HG03196 (cell line): ENCODE measurements at regions not wholly inside any gene's neighbourhood (a gene's known extent, or its start where the extent isn't known, plus 50 kb on each side); places are given as distances from the start of the nearest gene placed in this dataset.
"Not testable (repeated sequence)": the region's sequence is repeated elsewhere in the genome, so short reads cannot be mapped to it uniquely, and the experiment has no call there.

Source experiments
- ATAC-seq: cut with Tn5 transposase; IDR thresholded peaks from one replicate; pipeline ENCODE4 v1.9.1; 2021; ENCODE audit not compliant: unreplicated experiment

DNA sequence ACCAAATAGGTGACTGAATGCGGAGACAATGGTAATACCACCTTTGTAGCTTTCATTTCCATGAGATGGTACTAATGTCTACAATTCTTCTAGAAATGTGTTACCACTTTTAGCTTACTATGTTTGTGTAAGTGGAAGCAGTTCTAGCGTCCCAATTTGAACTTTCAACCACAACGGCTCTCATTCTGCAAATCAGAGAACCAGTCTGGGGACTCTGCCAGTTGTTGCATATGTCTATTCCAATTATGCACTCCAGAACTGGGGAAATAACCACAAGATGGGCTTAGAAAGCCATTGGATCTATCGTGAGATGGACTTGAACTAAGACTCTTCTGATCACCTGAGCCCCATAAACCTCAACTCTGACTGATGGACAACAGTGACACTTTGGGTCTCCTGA, 862.3 kb downstream of the SLITRK1 start:
- no peak for ATAC-seq

- no peak for ATAC-seq
These were observed 872.3 kb downstream of the SLITRK1 start for GRCh38 chr13:83009987-83010386.

DNA sequence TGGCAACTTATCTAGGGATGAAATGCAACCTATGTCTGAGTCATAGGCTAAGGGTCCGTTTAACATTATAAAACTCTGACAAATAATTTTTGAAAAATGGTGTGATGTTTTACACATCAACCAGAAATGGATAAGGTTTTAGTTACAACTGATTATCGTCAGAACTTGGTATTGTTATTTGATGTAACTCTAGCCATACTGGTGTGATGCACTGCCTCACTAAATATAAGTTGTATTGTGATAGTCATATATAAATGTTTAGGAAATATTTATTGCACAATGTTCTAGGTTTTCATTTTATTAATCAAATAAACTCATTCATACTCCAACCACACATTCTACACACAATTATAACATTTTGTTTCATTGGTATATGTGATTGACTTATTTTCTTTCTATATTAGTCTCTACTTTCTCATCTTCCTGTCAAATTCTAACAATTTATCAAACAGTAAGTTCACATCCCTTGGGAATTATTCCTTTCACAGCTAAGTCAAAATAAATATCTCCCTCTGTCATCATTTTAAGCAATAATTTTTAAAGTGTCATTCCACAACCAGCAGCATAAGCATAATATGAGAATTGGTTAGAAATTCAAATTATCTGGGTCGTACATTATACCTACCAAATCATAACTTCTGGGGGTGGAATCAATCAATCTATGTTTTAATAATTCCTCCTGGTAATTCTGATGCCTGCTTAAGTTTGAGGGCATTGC, 873.9 kb downstream of the SLITRK1 start:
- ATAC-seq = no peak

- no peak for ATAC-seq
These were observed 875.0 kb downstream of the SLITRK1 start for GRCh38 chr13:83007226-83007625.

DNA sequence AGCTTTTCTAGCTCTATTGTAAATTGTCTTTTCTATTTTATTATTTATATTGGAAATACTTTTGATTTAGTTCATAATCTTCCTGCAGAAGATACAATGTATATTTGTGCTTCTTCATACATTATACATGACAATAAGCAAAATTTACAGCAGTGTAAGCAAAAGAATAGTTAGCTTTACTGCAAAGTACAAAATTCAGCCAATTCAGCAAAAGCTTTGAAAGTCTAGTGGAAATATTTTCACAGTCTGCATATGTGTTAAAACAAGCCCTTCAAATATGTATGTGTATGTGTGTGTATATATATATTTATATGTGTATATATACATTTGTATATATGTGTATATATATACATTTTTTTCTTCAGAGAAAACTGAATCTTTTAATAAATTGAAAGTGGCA, 879.1 kb downstream of the SLITRK1 start:
- ATAC-seq = no peak

GRCh38 chr13:82993417-82993816, 888.9 kb downstream of the SLITRK1 start:
- ATAC-seq = no peak

DNA sequence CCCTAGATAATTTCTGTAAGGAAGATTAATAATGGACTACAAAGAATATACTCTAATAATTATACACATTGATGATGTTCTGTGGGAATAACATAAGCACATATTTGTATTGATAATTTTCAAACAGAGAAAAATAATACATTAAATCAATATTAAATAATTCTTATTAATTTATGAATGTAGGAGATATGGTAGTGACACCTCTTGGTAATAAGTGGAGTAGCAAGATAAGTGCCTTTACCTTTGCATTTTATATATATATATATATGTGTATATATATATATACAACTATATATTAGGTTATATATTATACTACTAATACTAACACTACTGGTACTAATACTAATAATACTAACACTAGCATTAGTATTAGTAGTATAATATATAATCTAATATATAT, 905.8 kb downstream of the SLITRK1 start:
- ATAC-seq = no peak

DNA sequence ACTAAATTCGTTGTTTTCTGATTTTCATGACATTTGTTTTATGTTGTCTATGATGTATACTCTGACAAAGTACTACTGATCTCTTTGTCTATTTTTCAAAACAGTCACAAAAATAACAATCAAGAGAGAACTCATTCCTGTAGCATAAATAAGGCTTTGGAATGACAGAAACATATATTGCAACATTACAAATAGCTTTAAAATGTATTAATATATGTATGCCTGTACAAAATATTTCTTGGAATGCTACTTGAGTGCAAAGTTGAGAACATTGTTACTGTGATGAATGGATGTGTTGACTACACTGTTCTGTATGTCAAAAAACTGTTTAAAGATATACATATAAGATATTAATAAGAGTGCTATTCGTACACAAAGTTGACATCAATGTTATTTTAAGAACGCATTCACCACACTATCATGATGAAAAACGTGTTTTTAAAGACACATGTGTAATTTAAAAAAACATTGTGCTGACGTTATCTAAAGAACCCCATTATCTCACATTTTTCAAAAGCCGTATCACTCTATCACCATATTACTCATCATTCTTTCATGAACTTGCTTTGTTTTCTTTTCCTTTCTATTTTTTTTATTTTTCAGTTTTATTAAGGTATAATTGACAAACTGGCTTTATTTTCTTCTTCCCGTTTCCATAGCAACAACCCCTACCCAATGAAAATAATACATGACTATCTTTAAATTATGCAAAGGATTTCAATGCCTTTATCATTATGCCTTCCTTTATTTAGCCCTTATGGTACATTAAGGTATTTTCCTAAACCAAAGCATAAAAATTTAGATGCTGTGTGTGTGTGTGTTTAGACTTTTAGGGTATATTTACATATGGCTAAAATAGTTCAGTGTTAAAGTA, 918.8 kb downstream of the SLITRK1 start:
- no peak for ATAC-seq

DNA sequence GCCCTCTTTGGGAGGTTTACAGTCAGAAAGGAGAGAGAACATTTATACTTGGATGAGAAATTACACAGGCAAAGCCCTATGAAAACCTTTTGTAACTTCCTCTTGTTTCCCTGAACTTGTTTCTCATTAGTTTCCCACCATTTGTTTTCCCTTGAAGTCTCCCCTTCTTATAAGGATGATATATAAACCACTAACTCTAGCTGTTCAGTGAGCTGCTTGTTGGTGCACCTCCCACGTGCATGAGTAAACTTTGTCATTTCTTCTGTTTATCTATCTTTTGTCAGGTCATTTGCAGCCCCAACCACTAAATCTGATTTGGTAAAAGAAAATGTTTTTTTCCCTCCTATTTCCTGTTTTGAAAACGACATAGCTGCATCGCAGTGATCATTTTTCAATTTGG, 919.9 kb downstream of the SLITRK1 start:
- no peak for ATAC-seq

- no peak for ATAC-seq
These were observed 920.5 kb downstream of the SLITRK1 start for GRCh38 chr13:82961757-82962156.

GRCh38 chr13:82952336-82952735, 929.9 kb downstream of the SLITRK1 start:
- ATAC-seq = not testable (repeated sequence)

DNA sequence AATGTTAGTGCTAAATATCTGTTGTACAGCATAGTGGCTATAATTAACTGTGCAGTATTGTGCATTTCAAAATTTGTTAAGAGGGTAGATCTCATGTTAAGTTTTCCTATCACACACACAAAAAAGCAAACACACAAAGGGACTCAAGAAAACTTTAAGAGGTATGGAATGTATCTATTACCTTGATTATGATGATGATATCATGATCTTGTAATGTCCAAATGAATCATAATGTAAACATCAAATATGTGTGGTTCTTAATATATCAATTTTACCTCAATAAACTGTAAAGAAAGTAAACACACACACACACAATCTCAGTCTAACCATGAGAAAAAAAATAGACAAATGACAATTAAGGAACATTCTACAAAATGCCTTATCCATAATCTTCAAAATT, 934.6 kb downstream of the SLITRK1 start:
- ATAC-seq = no peak

DNA sequence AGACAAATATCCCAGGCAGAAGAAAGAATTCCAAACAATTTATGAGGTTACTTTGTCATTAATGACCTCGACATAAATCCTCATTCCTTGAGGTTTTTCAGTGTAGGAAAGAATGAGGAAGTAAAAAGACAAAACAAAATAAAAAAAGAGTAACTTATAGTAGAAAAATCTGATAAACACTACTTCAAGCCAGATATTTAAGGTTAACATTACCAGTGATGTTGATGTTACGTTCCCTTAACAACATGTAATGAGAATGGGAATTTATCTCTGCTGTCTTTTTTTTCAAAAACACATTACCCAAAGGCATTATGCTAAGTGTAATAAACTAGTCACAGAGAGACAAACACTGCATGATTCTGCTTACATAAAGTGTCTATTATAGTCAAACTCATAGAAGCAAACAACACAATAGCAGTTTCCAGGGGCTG, 935.1 kb downstream of the SLITRK1 start:
- no peak for ATAC-seq

GRCh38 chr13:82938644-82939043, 943.6 kb downstream of the SLITRK1 start:
- no peak for ATAC-seq

GRCh38 chr13:82934000-82934399, 948.3 kb downstream of the SLITRK1 start:
- ATAC-seq = no peak

DNA sequence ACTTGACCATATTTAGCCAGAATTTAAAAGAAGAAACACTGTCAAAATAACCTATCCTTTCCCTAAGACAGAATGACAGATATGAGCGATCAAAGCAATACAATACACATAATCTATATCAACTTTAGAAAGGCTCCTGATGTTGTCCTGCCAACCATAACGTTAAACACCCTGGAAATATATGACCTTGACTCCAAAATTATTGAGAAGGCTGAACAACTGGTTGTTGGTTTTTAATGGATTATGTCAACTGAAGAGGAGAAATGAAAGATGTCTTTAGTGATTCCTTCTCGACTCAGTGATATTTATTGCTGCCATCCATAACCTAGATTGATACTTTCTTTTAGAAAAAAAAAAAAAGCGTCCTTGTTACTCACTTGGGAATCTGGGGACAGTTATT, 957.2 kb downstream of the SLITRK1 start:
- no peak for ATAC-seq

GRCh38 chr13:82917984-82918383, 964.3 kb downstream of the SLITRK1 start:
- ATAC-seq = no peak

DNA sequence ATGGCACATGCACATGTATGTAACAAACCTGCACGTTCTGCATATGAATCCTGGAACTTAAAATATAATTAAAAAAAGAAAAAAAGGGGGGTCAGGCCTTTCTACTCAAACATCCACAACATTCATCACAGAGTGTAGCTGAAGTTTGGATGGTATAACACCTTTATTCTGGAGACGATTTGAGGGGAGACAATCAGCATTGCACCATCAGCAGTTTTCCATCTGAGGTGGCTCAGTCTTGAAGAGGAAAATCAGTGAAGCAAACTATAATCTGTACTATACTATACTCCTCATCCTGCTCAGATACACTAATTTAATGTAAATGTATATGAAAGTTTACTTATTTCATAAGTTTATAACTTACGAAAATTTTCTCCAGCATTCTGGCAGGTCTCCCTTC, 969.7 kb downstream of the SLITRK1 start:
- no peak for ATAC-seq

GRCh38 chr13:82905071-82905470, 977.2 kb downstream of the SLITRK1 start:
- no peak for ATAC-seq

GRCh38 chr13:82900453-82900852, 981.8 kb downstream of the SLITRK1 start:
- ATAC-seq = no peak

GRCh38 chr13:82898586-82898985, 983.7 kb downstream of the SLITRK1 start:
- no peak for ATAC-seq

- ATAC-seq = no peak
These were observed 1002.4 kb downstream of the SLITRK1 start for GRCh38 chr13:82879921-82880320.
